Medulla oblongata (tissue), 1 donor: ENCODE measurements at regions not wholly inside any gene's neighbourhood (a gene's known extent, or its start where the extent isn't known, plus 50 kb on each side); places are given as distances from the start of the nearest gene placed in this dataset.
"Not testable (repeated sequence)": the region's sequence is repeated elsewhere in the genome, so short reads cannot be mapped to it uniquely, and the experiment has no call there.

Source experiments
- DNase-seq: peaks from one replicate; pipeline ENCODE4 v3.0.0-alpha.2; 2015; ENCODE audit errors: extremely low spot score

- DNase-seq: no peak
Measured at GRCh38 chr2:116133381-116133942, 1681.0 kb upstream of the DDX18 start.

GRCh38 chr2:116141891-116142474 is 1672.5 kb upstream of the DDX18 start:
- no peak for DNase-seq

- no peak for DNase-seq
Measured at GRCh38 chr2:116142644-116143227, 1671.8 kb upstream of the DDX18 start.

GRCh38 chr2:116145031-116145430 is 1669.5 kb upstream of the DDX18 start:
- no peak for DNase-seq

- DNase-seq: no peak
Measured at GRCh38 chr2:116148361-116148760, 1666.1 kb upstream of the DDX18 start.

- no peak for DNase-seq
Measured at GRCh38 chr2:116153729-116154128, 1660.8 kb upstream of the DDX18 start.

- no peak for DNase-seq
Measured at GRCh38 chr2:116160657-116161056, 1653.8 kb upstream of the DDX18 start.

- no peak for DNase-seq
Measured at GRCh38 chr2:116162395-116162794, 1652.1 kb upstream of the DDX18 start.

GRCh38 chr2:116167107-116167506 is 1647.4 kb upstream of the DDX18 start:
- DNase-seq: no peak

GRCh38 chr2:116180072-116180471 is 1634.4 kb upstream of the DDX18 start:
- DNase-seq: no peak

GRCh38 chr2:116190684-116191083 is 1623.8 kb upstream of the DDX18 start:
- DNase-seq: not testable (repeated sequence)

- DNase-seq: no peak
Measured at GRCh38 chr2:116200086-116200485, 1614.4 kb upstream of the DDX18 start.

- no peak for DNase-seq
Measured at GRCh38 chr2:116211719-116212118, 1602.8 kb upstream of the DDX18 start.

- no peak for DNase-seq
Measured at GRCh38 chr2:116222793-116223192, 1591.7 kb upstream of the DDX18 start.

GRCh38 chr2:116223912-116224311 is 1590.6 kb upstream of the DDX18 start:
- no peak for DNase-seq

GRCh38 chr2:116224610-116225009 is 1589.9 kb upstream of the DDX18 start:
- DNase-seq: no peak

GRCh38 chr2:116238511-116238910 is 1576.0 kb upstream of the DDX18 start:
- DNase-seq: no peak

GRCh38 chr2:116250376-116250775 is 1564.1 kb upstream of the DDX18 start:
- no peak for DNase-seq

GRCh38 chr2:116264872-116265271 is 1549.6 kb upstream of the DDX18 start:
- DNase-seq: no peak

GRCh38 chr2:116269040-116269439 is 1545.5 kb upstream of the DDX18 start:
- no peak for DNase-seq

GRCh38 chr2:116304328-116304727 is 1510.2 kb upstream of the DDX18 start:
- no peak for DNase-seq

- DNase-seq: no peak
Measured at GRCh38 chr2:116317111-116317510, 1497.4 kb upstream of the DDX18 start.

- not testable (repeated sequence) for DNase-seq
Measured at GRCh38 chr2:116318551-116318950, 1495.9 kb upstream of the DDX18 start.

- no peak for DNase-seq
Measured at GRCh38 chr2:116319001-116319400, 1495.5 kb upstream of the DDX18 start.
